Thyroid gland (tissue), 4 donors: ENCODE measurements at regions not wholly inside any gene's neighbourhood (a gene's known extent, or its start where the extent isn't known, plus 50 kb on each side); places are given as distances from the start of the nearest gene placed in this dataset.
A peak's percentile ranks its signal among the peaks of the same experiment; 100 is the strongest.
"Not testable (repeated sequence)": the region's sequence is repeated elsewhere in the genome, so short reads cannot be mapped to it uniquely, and the experiment has no call there.

Experiments used
- DNase-seq, 2 donors: peaks; one replicate each; pipeline ENCODE4 v3.0.0-alpha.2; 2019
- H3K27ac ChIP-seq, 3 donors: fragments of 200-600 bp; sonication (generic); 1 replicate in 2 of 3; 2 replicates in 1 of 3; pipeline ENCODE4 v1.5.1; 2016 to 2019; ENCODE audit warnings: mild to moderate bottlenecking in 1 of 3, moderate library complexity in 1 of 3
- H3K27me3 ChIP-seq: fragments of 200-600 bp; sonication (generic); one replicate; pipeline ENCODE4 v1.5.1; 2019
- H3K36me3 ChIP-seq, 2 donors: fragments of 200-600 bp; sonication (generic); one replicate each; pipeline ENCODE4 v1.5.1; 2016 to 2019
- H3K4me1 ChIP-seq, 2 donors: fragments of 200-600 bp; sonication (generic); one replicate each; pipeline ENCODE4 v1.5.1; 2017 to 2019
- H3K4me3 ChIP-seq, 3 donors: fragments of 200-600 bp; sonication (generic); replicated peaks in 1 of 3; 1 replicate in 2 of 3; 2 replicates in 1 of 3; pipeline ENCODE4 v1.5.1; 2016; ENCODE audit warnings: mild to moderate bottlenecking in 1 of 3
- H3K9me3 ChIP-seq: fragments of 200-600 bp; sonication (generic); one replicate; pipeline ENCODE4 v1.5.1; 2017
- CTCF ChIP-seq, 6 experiments: fragments of 200-600 bp in 3 of 6; fragments of 450-650 bp in 3 of 6; sonication (generic) in 3 of 6; IDR thresholded peaks; one replicate each; pipeline ENCODE4 v1.5.1; 2016 to 2019; ENCODE audit warnings: antibody characterized with exemption in 6 of 6, mild to moderate bottlenecking in 2 of 6, inconsistent platforms in 1 of 6, moderate library complexity in 1 of 6
- WGBS, 2 donors: methylation state at CpG; one replicate each; pipeline ENCODE4 v1.1.5; 2017; 5-methylcytosine and 5-hydroxymethylcytosine counted together
- intact Hi-C: fragments of 100-400 bp; cut with DNase I; formaldehyde crosslinking; loops from one replicate; pipeline ENCODE4 v1.15.1; 2023

- 100% methylated on average over 1 of the region's 1 CpG for WGBS, 2 donors
- H3K9me3 ChIP-seq, intact Hi-C loops, H3K27me3 ChIP-seq, H3K4me3 ChIP-seq, H3K36me3 ChIP-seq, DNase-seq, H3K27ac ChIP-seq, H3K4me1 ChIP-seq: not testable (repeated sequence)
- peak in 1 of 6 experiments; percentile 12 for TF ChIP-seq CTCF (IDR thresholded peaks at IDR 0.05)
These were observed 335.1 kb downstream of the TGIF2LY start for GRCh38 chrY:3913939-3914338.
